ENCODE measurements at regions not wholly inside any gene's neighbourhood (a gene's known extent, or its start where the extent isn't known, plus 50 kb on each side); places are given as distances from the start of the nearest gene placed in this dataset.

DNA sequence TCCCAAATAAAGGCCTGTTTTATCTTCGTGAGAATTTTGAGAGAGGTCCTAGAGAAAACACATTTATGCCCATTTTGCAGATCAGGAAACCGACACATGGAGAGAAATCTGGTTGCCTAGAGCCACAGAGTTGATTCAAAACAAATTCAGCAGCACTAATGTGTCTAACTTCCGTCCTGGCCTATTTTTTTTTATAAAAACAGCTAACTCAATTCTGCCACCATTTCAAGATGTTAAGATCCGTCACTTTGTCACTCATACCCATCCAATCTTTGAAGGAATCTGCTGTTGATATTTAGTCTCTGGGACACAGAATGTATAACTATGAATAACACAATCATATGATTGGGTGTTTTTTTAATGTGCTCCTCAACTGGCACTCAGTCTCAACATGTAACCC is 611.1 kb upstream of the ARID1B start:
- TF ChIP-seq JUND (IDR thresholded peaks at IDR 0.05; ENCODE audit: low read depth): no peak
- in situ Hi-C loops (cut with HindIII; ENCODE audit: low pct_unique_long_range_greater_than_20kb, low sequenced_read_pairs): no loop called here
- no peak for DNase-seq (ENCODE audit: low read depth in 1 of 2, low spot score in 1 of 2)

DNA sequence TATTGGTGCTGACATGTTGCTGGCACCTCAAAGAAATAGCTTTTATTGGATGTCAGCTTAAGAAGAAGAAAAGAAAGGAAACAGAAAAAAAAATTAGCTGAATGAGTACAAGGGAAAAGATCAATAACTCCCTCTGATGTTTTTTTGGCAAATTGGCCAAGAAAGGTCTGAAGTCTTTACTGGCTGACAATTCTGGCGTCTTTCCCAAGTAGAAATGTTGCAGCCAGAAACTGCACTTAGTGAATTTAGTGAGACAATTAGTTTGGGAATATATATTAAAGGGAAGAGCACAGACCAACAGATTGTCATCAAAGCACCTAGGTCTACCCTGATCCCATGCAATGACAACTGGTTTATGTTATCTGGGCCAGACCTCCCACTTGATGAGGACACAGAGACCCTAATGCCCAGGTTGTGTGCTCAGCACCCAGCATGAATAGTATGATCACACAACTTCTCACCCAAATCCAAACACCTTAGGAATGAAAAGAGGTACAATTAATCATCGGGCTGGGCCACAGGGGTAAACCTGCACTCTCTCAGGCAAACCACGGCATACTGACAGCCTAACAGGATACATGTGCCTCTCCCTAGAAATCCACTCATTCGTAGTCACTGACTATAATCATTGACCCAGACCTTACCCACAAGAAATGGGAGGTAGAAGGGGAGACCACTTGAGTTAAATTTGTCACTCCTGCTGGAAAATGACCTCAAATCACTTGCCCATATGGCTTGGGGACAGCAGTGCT is 612.3 kb upstream of the ARID1B start:
- no peak for DNase-seq (ENCODE audit: low read depth in 1 of 2, low spot score in 1 of 2)
- TF ChIP-seq JUND (IDR thresholded peaks at IDR 0.05; ENCODE audit: low read depth): no peak
- in situ Hi-C loops (cut with HindIII; ENCODE audit: low pct_unique_long_range_greater_than_20kb, low sequenced_read_pairs): no loop called here

DNA sequence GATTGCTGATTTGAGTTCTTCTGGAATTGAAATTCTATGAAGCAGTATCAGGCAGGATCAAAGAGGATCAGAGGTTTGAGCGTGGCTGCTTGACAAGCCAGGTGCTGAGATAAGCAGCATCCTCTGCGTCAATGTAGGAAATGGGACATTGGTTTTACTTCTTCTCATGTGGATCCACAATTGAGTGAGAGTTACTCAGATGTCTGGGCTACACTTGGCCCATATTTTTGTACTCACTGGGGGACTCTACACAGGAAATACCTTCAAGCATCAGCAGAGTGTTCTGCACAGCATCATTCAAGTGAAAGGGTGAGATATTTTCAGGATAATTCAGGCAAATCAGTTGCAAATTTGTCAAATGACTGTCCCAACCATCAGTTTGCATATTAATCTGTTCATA is 613.9 kb upstream of the ARID1B start:
- in situ Hi-C loops (cut with HindIII; ENCODE audit: low pct_unique_long_range_greater_than_20kb, low sequenced_read_pairs): no loop called here
- TF ChIP-seq JUND (IDR thresholded peaks at IDR 0.05; ENCODE audit: low read depth): no peak
- DNase-seq (ENCODE audit: low read depth in 1 of 2, low spot score in 1 of 2): no peak

DNA sequence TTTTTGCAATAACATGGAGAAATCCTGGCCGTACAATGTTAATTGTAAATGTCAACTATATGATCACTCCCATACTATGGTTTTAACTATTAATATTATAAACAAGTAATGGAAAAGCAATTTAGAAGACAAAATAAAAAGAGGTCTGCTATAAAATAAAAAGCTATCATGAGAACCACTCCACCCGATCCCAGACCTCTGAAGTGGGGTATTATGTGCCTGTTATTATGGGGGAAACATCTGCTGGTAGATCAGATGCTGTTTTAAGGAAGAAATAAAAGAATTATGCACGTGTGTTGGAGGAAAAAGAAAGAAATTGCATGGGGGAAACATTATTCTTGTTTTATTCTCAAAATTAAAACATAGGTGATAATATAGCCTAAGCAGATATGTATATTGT is 615.7 kb upstream of the ARID1B start:
- in situ Hi-C loops (cut with HindIII; ENCODE audit: low pct_unique_long_range_greater_than_20kb, low sequenced_read_pairs): no loop called here
- no peak for DNase-seq (ENCODE audit: low read depth in 1 of 2, low spot score in 1 of 2)
- TF ChIP-seq JUND (IDR thresholded peaks at IDR 0.05; ENCODE audit: low read depth): no peak

DNA sequence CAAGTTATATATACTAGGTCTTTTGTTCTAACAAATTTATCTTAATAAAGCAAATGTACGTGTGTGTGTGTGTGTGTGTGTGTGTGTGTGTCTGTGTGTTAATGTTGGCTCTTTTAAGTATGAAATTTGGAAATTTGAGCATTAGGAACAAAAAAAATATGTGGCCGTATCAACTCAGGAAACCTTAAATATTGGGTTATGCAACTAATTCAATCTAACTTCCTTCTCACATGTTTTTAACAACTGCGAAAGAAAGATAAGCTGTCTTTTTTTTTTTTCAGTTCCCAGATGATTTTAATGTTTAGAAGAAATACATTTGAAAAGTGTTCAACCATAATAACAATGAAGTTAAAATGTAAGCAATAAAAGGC is 616.4 kb upstream of the ARID1B start:
- in situ Hi-C loops (cut with HindIII; ENCODE audit: low pct_unique_long_range_greater_than_20kb, low sequenced_read_pairs): no loop called here
- no peak for DNase-seq (ENCODE audit: low read depth in 1 of 2, low spot score in 1 of 2)
- no peak for TF ChIP-seq JUND (IDR thresholded peaks at IDR 0.05; ENCODE audit: low read depth)

DNA sequence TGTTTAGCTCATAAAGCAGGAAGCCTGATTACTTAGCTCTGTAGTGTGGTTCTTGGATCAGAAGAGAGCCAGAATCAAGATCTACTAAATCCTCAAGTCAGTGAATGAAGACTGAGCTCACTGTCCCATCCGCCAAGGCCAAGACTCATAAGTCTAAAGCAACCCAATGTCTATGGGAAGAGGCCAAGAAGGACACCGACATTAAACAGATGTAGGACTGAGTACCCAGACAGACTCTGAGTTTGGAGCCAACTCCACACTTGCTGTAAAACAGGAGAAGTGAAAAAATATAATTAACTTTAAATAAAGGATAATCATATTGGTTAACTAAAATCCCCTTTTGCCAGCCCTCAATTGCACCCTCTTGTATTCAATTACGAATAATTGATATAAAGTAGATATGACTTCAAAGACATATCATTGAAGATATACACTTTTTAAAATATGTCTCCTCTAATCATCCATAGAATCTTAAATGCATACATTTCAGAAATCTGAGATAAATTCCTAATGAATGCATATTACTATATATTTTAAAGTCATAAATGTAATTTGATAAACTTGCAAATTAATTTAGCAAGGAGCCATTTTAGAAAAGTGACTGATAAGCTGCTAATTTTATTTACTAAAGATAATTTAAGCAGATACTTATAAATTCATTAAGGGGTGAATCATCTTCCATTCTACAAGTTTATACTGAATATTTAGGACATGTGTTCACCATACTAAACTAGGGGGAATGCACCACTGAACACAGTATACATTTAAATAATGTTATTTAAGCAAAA is 617.0 kb upstream of the ARID1B start:
- TF ChIP-seq JUND (IDR thresholded peaks at IDR 0.05; ENCODE audit: low read depth): no peak
- in situ Hi-C loops (cut with HindIII; ENCODE audit: low pct_unique_long_range_greater_than_20kb, low sequenced_read_pairs): no loop called here
- DNase-seq (ENCODE audit: low read depth in 1 of 2, low spot score in 1 of 2): no peak

DNA sequence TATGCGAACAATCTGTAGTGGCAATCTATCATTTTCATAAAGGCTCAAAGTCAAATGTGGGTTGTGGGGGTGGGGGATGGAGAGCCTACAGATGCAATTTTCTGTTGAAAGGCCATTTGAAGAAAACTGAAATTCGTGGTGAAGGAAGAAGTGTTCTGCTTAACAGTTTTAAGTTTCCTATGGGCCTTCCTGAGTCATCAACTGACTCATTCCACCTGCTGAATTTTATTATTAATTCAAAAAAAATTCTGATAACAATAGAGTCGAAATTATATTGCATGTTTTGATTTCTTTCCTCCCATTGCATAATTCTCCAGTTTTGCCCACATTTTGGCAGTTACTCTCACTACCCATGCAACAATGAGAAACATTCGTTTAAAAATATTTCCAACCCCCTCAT is 622.3 kb upstream of the ARID1B start:
- no peak for TF ChIP-seq JUND (IDR thresholded peaks at IDR 0.05; ENCODE audit: low read depth)
- in situ Hi-C loops (cut with HindIII; ENCODE audit: low pct_unique_long_range_greater_than_20kb, low sequenced_read_pairs): no loop called here
- DNase-seq (ENCODE audit: low read depth in 1 of 2, low spot score in 1 of 2): no peak

DNA sequence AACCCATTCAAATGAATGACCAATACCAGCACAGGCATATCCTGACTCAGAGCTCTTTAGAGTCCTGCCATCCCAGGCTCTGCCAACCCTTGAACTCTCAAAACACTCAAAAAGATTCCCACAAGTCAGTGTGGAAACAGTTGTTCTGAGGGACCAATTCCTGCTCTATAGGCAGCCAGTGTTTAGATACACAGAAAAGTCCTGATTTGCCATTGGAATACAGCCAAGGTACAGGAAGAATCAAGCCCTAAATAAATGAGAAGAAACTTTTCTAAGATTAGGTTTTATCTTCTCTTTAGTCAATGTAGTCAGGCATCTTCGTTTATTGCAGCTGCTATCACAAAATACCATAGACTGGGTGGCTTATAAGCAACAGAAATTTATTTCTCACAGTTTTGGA is 626.8 kb upstream of the ARID1B start:
- no peak for TF ChIP-seq JUND (IDR thresholded peaks at IDR 0.05; ENCODE audit: low read depth)
- in situ Hi-C loops (cut with HindIII; ENCODE audit: low pct_unique_long_range_greater_than_20kb, low sequenced_read_pairs): no loop called here
- DNase-seq (ENCODE audit: low read depth in 1 of 2, low spot score in 1 of 2): no peak

DNA sequence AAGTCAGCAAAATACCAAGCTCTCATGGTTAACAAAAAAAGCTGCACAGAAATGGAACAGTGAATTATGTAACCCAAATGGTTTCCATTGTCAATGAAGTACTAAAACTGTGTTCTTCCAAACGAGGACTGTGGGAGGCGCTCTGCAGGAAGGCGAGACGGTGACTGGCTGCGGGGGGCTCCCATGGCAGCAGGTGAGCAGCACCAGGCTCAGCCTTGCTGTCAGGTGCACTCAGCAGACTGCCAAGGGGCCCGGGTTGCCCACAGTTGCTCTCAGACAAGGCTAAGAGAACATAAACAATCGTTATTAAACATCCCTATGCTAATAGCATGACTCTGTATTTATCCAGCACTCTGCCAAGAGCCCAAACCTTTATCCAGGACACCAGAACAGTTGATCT is 630.3 kb upstream of the ARID1B start:
- in situ Hi-C loops (cut with HindIII; ENCODE audit: low pct_unique_long_range_greater_than_20kb, low sequenced_read_pairs): no loop called here
- DNase-seq (ENCODE audit: low read depth in 1 of 2, low spot score in 1 of 2): no peak
- no peak for TF ChIP-seq JUND (IDR thresholded peaks at IDR 0.05; ENCODE audit: low read depth)

DNA sequence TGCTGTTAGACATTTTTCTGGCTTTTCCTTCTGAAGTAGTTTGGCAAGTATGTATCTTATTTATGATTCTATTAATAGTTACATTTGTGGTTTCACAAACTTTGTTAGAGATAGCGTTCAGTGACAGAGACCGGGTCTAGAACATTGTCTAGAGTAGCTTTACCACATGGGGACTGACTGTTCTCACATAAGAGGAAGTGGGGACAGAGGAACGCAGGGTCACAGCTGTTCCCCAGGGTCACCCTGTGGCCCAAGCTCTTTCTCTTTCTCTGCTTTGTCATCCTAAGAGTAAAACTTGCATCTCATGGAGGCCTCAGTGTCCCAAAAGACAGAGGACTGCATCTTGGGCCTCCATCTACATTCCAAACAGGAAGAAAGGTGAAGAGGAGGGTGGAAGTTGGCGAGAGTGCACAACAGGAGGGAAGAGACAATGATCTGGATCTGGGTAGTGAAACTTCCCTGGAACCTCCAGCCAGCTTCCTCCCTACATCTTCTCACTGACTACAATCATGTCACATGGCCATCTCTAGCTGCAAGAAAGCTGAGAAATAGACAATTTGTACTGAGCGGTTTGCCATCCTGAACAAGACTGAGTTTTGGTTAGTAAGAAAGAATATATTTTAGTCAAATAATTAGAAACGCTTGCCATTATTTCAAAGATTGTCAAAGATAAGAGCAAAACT is 645.8 kb upstream of the ARID1B start:
- no peak for TF ChIP-seq JUND (IDR thresholded peaks at IDR 0.05; ENCODE audit: low read depth)
- DNase-seq (ENCODE audit: low read depth in 1 of 2, low spot score in 1 of 2): no peak
- in situ Hi-C loops (cut with HindIII; ENCODE audit: low pct_unique_long_range_greater_than_20kb, low sequenced_read_pairs): no loop called here

DNA sequence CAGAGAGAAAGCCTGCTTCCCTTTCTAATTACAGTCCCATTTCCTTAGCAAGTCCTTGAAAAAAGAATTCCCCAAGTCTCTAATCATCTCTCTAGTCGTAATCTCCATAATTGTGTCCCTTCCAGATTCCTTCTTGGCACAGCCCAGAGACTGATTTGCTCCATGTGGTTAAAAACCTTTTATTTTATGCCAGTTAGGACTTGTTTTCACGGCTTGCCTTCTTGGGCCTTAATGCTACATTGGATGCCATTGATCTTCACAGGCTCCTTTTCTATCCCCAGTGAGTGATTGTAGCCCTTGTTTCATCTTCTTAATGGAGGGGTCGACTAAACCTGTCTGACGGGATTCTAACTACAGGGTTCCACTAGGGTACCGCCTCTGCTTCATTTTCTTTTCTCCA is 650.6 kb upstream of the ARID1B start:
- in situ Hi-C loops (cut with HindIII; ENCODE audit: low pct_unique_long_range_greater_than_20kb, low sequenced_read_pairs): no loop called here
- TF ChIP-seq JUND (IDR thresholded peaks at IDR 0.05; ENCODE audit: low read depth): no peak
- DNase-seq (ENCODE audit: low read depth in 1 of 2, low spot score in 1 of 2): no peak

DNA sequence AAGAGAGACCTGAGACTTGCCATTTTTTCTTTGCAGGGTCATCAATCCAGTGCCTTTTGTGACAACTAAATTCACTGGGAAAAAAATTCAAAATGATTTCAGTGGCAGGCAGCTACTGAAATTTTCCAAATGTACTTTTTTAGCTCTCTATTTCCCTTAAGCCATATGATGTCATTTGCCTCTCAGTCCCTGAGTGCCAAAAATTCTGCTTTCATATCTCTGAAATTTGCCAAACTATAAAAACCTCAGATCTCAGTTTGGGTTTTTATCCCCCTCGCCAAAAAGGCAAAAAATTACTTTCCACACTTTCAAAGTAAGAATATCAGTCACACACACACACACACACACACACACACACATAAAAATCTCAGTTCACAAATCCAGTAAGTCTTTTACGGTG is 651.3 kb upstream of the ARID1B start:
- in situ Hi-C loops (cut with HindIII; ENCODE audit: low pct_unique_long_range_greater_than_20kb, low sequenced_read_pairs): no loop called here
- no peak for TF ChIP-seq JUND (IDR thresholded peaks at IDR 0.05; ENCODE audit: low read depth)
- DNase-seq (ENCODE audit: low read depth in 1 of 2, low spot score in 1 of 2): no peak

DNA sequence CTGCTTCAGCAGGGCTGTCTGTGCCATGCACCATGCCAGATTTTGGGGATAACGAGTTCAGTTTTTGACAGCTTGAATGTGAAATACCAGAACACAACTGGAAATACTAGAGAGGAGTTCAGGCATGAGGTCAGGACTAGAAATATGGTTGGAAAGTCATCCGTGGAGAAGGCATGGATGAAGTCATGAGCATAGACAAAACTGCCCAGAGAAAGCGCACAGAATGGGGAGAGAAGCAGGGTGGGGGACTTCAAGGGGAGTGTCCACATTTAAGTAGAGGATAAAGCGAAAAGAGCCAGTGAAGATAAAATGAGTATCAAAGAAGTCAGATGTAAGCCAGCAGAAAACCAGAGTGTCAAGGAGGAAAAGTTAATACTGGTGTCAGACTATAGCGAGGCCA is 653.4 kb upstream of the ARID1B start:
- DNase-seq (ENCODE audit: low read depth in 1 of 2, low spot score in 1 of 2): no peak
- in situ Hi-C loops (cut with HindIII; ENCODE audit: low pct_unique_long_range_greater_than_20kb, low sequenced_read_pairs): no loop called here
- no peak for TF ChIP-seq JUND (IDR thresholded peaks at IDR 0.05; ENCODE audit: low read depth)

Measured in T47D (cell line).